ENCODE measurements at regions not wholly inside any gene's neighbourhood (a gene's known extent, or its start where the extent isn't known, plus 50 kb on each side); places are given as distances from the start of the nearest gene placed in this dataset.
"Not testable (repeated sequence)": the region's sequence is repeated elsewhere in the genome, so short reads cannot be mapped to it uniquely, and the experiment has no call there.

GRCh38 chr5:44756097-44756496, 52.6 kb upstream of the MRPS30 start:
- DNase-seq (ENCODE audit: extremely low spot score, insufficient read length, low read depth); FAIRE-seq: not testable (repeated sequence)

- FAIRE-seq (no peak), DNase-seq (ENCODE audit: extremely low spot score, insufficient read length, low read depth) (peak; percentile 0)
Observed at GRCh38 chr5:44747396-44747795, 61.4 kb upstream of the MRPS30 start.

- FAIRE-seq (no peak), DNase-seq (ENCODE audit: extremely low spot score, insufficient read length, low read depth) (no peak)
Observed at GRCh38 chr5:44740660-44741059, 68.1 kb upstream of the MRPS30 start.

- FAIRE-seq: no peak
- no peak for DNase-seq (ENCODE audit: extremely low spot score, insufficient read length, low read depth)
Observed at GRCh38 chr5:44729536-44729935, 79.2 kb upstream of the MRPS30 start.

GRCh38 chr5:44727100-44727499, 81.6 kb upstream of the MRPS30 start:
- no peak for FAIRE-seq

GRCh38 chr5:44719856-44720255, 88.9 kb upstream of the MRPS30 start:
- DNase-seq (ENCODE audit: extremely low spot score, insufficient read length, low read depth) (no peak), FAIRE-seq (no peak)

More at GRCh38 chr5:44727100-44727499, 81.6 kb upstream of the MRPS30 start:
- DNase-seq (ENCODE audit: extremely low spot score, insufficient read length, low read depth): no peak

- no peak for DNase-seq (ENCODE audit: extremely low spot score, insufficient read length, low read depth)
- FAIRE-seq: no peak
Observed at GRCh38 chr5:44714871-44715561, 93.7 kb upstream of the MRPS30 start.

GRCh38 chr5:44713446-44713845, 95.3 kb upstream of the MRPS30 start:
- FAIRE-seq: no peak

GRCh38 chr5:44711901-44712300, 96.8 kb upstream of the MRPS30 start:
- FAIRE-seq: no peak
- DNase-seq (ENCODE audit: extremely low spot score, insufficient read length, low read depth): no peak

More at GRCh38 chr5:44713446-44713845, 95.3 kb upstream of the MRPS30 start:
- no peak for DNase-seq (ENCODE audit: extremely low spot score, insufficient read length, low read depth)

- no peak for FAIRE-seq
- DNase-seq (ENCODE audit: extremely low spot score, insufficient read length, low read depth): no peak
Observed at GRCh38 chr5:44708602-44709001, 100.1 kb upstream of the MRPS30 start.

GRCh38 chr5:44707721-44708120, 101.0 kb upstream of the MRPS30 start:
- FAIRE-seq (no peak), DNase-seq (ENCODE audit: extremely low spot score, insufficient read length, low read depth) (no peak)

- DNase-seq (ENCODE audit: extremely low spot score, insufficient read length, low read depth) (no peak), FAIRE-seq (no peak)
Observed at GRCh38 chr5:44697025-44697424, 111.7 kb upstream of the MRPS30 start.

- DNase-seq (ENCODE audit: extremely low spot score, insufficient read length, low read depth) (no peak), FAIRE-seq (no peak)
Observed at GRCh38 chr5:44695259-44695658, 113.5 kb upstream of the MRPS30 start.

GRCh38 chr5:44691802-44692201, 116.9 kb upstream of the MRPS30 start:
- FAIRE-seq: no peak
- DNase-seq (ENCODE audit: extremely low spot score, insufficient read length, low read depth): no peak

- no peak for FAIRE-seq
- DNase-seq (ENCODE audit: extremely low spot score, insufficient read length, low read depth): no peak
Observed at GRCh38 chr5:44681906-44682305, 126.8 kb upstream of the MRPS30 start.

- DNase-seq (ENCODE audit: extremely low spot score, insufficient read length, low read depth) (no peak), FAIRE-seq (no peak)
Observed at GRCh38 chr5:44679214-44679613, 129.5 kb upstream of the MRPS30 start.

- no peak for FAIRE-seq
- DNase-seq (ENCODE audit: extremely low spot score, insufficient read length, low read depth): no peak
Observed at GRCh38 chr5:44675296-44675695, 133.5 kb upstream of the MRPS30 start.

- no peak for FAIRE-seq
- DNase-seq (ENCODE audit: extremely low spot score, insufficient read length, low read depth): no peak
Observed at GRCh38 chr5:44674461-44674860, 134.3 kb upstream of the MRPS30 start.

- FAIRE-seq; DNase-seq (ENCODE audit: extremely low spot score, insufficient read length, low read depth): not testable (repeated sequence)
Observed at GRCh38 chr5:44668471-44668870, 140.3 kb upstream of the MRPS30 start.

GRCh38 chr5:44665101-44665701, 143.5 kb upstream of the MRPS30 start:
- no peak for FAIRE-seq
- no peak for DNase-seq (ENCODE audit: extremely low spot score, insufficient read length, low read depth)

GRCh38 chr5:44664711-44665100, 144.0 kb upstream of the MRPS30 start:
- DNase-seq (ENCODE audit: extremely low spot score, insufficient read length, low read depth) (no peak), FAIRE-seq (no peak)
